CD4-positive, CD25-positive, alpha-beta regulatory T cell (primary cell): ENCODE measurements at regions not wholly inside any gene's neighbourhood (a gene's known extent, or its start where the extent isn't known, plus 50 kb on each side); places are given as distances from the start of the nearest gene placed in this dataset.

Experiments
- ATAC-seq, 2 donors: fragments of 150-1000 bp; cut with Tn5 transposase; one replicate each; pipeline ENCODE4 v1.10.0; 2021; ENCODE audit warnings: low read depth in 2 of 2, moderate number of reproducible peaks in 2 of 2, moderate library complexity in 1 of 2
- DNase-seq, 3 donors: peaks; one replicate each; pipeline versions ENCODE4 v3.0.0 to v3.0.0-alpha.2; 2012 to 2022; ENCODE audit warnings: mixed read lengths in 1 of 3
- H3K27ac ChIP-seq: one replicate; pipeline ENCODE4 v1.7.0; 2013; ENCODE audit warnings: mild to moderate bottlenecking, low read length; ENCODE audit not compliant: insufficient read depth, poor library complexity, severe bottlenecking
- H3K27me3 ChIP-seq: one replicate; pipeline ENCODE4 v1.7.0; 2013; ENCODE audit warnings: low read length; ENCODE audit not compliant: control insufficient read depth, insufficient read depth
- H3K36me3 ChIP-seq: one replicate; pipeline ENCODE4 v1.7.0; 2013; ENCODE audit warnings: mild to moderate bottlenecking, low read length, moderate library complexity; ENCODE audit not compliant: control insufficient read depth, insufficient read depth
- H3K4me1 ChIP-seq: 2 replicates; pipeline ENCODE4 v1.7.0; 2013; ENCODE audit warnings: mild to moderate bottlenecking, low read length; ENCODE audit not compliant: insufficient read depth, control insufficient read depth, poor library complexity, severe bottlenecking
- H3K4me3 ChIP-seq: one replicate; pipeline ENCODE4 v1.7.0; 2013; ENCODE audit warnings: low read depth, mild to moderate bottlenecking, low read length, moderate library complexity
- H3K9me3 ChIP-seq, 2 experiments: 1 replicate in 1 of 2; 2 replicates in 1 of 2; pipeline ENCODE4 v1.7.0; 2013; ENCODE audit warnings: low read length in 2 of 2, mild to moderate bottlenecking in 1 of 2, moderate library complexity in 1 of 2; ENCODE audit not compliant: control insufficient read depth in 2 of 2
- H3K27ac Mint-ChIP-seq, 3 donors: one replicate each; pipeline ENCODE4 v1.8.0; 2020 to 2022; ENCODE audit warnings: mild to moderate bottlenecking in 3 of 3, mixed read lengths in 3 of 3, moderate library complexity in 2 of 3
- H3K27me3 Mint-ChIP-seq: one replicate; pipeline ENCODE4 v1.8.0; 2022; ENCODE audit warnings: mild to moderate bottlenecking, mixed read lengths
- H3K36me3 Mint-ChIP-seq: one replicate; pipeline ENCODE4 v1.8.0; 2020; ENCODE audit warnings: mixed read lengths
- H3K4me1 Mint-ChIP-seq, 4 donors: one replicate each; pipeline ENCODE4 v1.8.0; 2020 to 2022; ENCODE audit warnings: mixed read lengths in 4 of 4, mild to moderate bottlenecking in 1 of 4
- H3K4me3 Mint-ChIP-seq, 4 donors: one replicate each; pipeline ENCODE4 v1.8.0; 2020 to 2022; ENCODE audit warnings: mild to moderate bottlenecking in 4 of 4, mixed read lengths in 4 of 4, moderate library complexity in 3 of 4
- H3K9me3 Mint-ChIP-seq, 7 donors: one replicate each; pipeline ENCODE4 v1.8.0; 2020 to 2022; ENCODE audit warnings: mixed read lengths in 7 of 7, mild to moderate bottlenecking in 3 of 7, moderate library complexity in 2 of 7

DNA sequence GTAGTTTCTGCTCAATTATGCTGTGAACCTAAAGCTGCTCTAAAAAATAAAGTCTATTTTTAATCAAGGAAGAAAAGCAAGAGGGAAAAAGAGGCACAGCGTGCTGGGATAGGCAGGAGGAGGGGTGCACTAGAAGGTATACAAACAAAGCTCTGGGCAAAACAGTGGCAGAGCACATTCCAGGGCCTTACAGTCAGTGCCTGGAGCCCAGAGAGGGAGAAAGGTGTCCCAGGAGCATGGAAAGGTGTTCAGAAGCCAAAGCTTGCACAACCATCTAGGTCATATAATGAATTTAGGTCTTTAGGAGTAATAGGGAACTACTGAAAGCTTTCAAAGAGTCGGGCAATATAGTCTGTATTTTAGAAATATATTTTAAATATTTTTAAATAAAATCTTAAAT is 163.6 kb upstream of the PALMD start:
- Mint-ChIP-seq H3K27ac (no peak overlapping the region), H3K4me1 (no peaks in the 10 kb centered on the region), H3K36me3 (no peaks in the 10 kb centered on the region), H3K9me3 (peaks cover 0 to 2% (median 0%) of the 10 kb centered on the region in 7 donors), H3K27me3 (peaks cover 4% of the 10 kb centered on the region), H3K4me3 (no peak overlapping the region)
- H3K27ac ChIP-seq, result no peak overlapping the region
- H3K9me3 ChIP-seq, result no peaks in the 10 kb centered on the region
- no peaks in the 10 kb centered on the region for H3K27me3 ChIP-seq
- no peaks in the 10 kb centered on the region for H3K36me3 ChIP-seq
- H3K4me1 ChIP-seq, result no peaks in the 10 kb centered on the region
- H3K4me3 ChIP-seq, result no peak overlapping the region
- DNase-seq, result no peak
- ATAC-seq, result no peak

DNA sequence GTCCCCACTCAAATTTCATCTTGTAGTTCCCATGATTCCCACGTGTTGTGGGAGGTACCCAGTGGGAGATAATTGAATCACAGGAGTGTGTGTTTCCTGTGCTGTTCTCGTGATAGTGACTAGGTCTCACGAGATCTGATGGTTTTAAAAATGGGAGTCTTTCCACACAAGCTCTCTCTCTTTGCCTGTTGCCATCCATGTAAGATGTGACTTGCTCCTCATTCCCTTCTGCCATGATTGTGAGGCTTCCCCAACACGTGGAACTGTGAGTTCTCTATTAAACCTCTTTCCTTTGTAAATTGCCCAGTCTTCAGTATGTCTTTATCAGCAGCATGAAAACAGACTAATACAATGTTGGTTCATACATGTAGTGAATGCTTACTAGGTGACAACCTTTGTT is 163.2 kb upstream of the PALMD start:
- Mint-ChIP-seq H3K4me3 (no peak overlapping the region), H3K27me3 (peaks cover 4% of the 10 kb centered on the region), H3K9me3 (peaks cover 0 to 1% (median 0%) of the 10 kb centered on the region in 7 donors), H3K27ac (no peak overlapping the region), H3K36me3 (no peaks in the 10 kb centered on the region), H3K4me1 (no peaks in the 10 kb centered on the region)
- no peak overlapping the region for H3K27ac ChIP-seq
- ATAC-seq (no peak), DNase-seq (no peak)
- H3K9me3 ChIP-seq, result no peaks in the 10 kb centered on the region
- H3K4me1 ChIP-seq, result no peaks in the 10 kb centered on the region
- H3K4me3 ChIP-seq, result no peak overlapping the region
- H3K27me3 ChIP-seq, result no peaks in the 10 kb centered on the region
- H3K36me3 ChIP-seq, result no peaks in the 10 kb centered on the region

DNA sequence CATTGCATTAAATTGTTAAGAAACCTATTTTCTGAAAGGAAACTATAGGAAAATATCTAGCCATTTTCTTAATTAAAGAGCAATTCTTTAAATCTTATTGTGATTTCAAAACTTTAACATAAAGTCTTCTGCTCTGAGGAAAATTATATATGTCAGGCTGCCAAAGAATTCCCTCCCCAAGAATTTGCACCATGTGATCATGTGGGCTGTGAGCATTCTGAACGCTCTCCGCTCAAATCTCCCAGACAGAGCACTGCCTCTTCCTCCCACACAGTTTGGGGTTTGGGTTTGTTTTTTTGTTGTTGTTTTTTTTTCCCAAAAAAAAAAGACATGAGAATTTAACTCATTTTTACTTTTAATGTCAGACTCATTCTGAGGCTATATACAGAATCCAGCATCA is 155.9 kb upstream of the PALMD start:
- Mint-ChIP-seq H3K27me3 (peaks cover 4% of the 10 kb centered on the region), H3K4me3 (no peak overlapping the region), H3K9me3 (peaks cover 0 to 2% (median 0%) of the 10 kb centered on the region in 7 donors), H3K4me1 (no peaks in the 10 kb centered on the region), H3K36me3 (no peaks in the 10 kb centered on the region), H3K27ac (no peak overlapping the region)
- H3K36me3 ChIP-seq, result no peaks in the 10 kb centered on the region
- ATAC-seq (no peak), DNase-seq (no peak)
- no peaks in the 10 kb centered on the region for H3K9me3 ChIP-seq
- H3K4me3 ChIP-seq, result no peak overlapping the region
- no peak overlapping the region for H3K27ac ChIP-seq
- no peaks in the 10 kb centered on the region for H3K4me1 ChIP-seq
- no peaks in the 10 kb centered on the region for H3K27me3 ChIP-seq

- H3K4me1 Mint-ChIP-seq, result no peaks in the 10 kb centered on the region
- H3K4me3 Mint-ChIP-seq, result no peak overlapping the region
- H3K9me3 Mint-ChIP-seq, result peaks cover 0 to 2% (median 0%) of the 10 kb centered on the region in 7 donors
- Histone ChIP-seq H3K27me3 (no peaks in the 10 kb centered on the region), H3K9me3 (no peaks in the 10 kb centered on the region), H3K36me3 (no peaks in the 10 kb centered on the region), H3K4me1 (no peaks in the 10 kb centered on the region), H3K4me3 (no peak overlapping the region), H3K27ac (no peak overlapping the region)
- ATAC-seq (no peak), DNase-seq (no peak)
- no peak overlapping the region for H3K27ac Mint-ChIP-seq
- H3K27me3 Mint-ChIP-seq, result peaks cover 5% of the 10 kb centered on the region
- H3K36me3 Mint-ChIP-seq, result no peaks in the 10 kb centered on the region
These were observed 149.8 kb upstream of the PALMD start for GRCh38 chr1:99496067-99496466.

DNA sequence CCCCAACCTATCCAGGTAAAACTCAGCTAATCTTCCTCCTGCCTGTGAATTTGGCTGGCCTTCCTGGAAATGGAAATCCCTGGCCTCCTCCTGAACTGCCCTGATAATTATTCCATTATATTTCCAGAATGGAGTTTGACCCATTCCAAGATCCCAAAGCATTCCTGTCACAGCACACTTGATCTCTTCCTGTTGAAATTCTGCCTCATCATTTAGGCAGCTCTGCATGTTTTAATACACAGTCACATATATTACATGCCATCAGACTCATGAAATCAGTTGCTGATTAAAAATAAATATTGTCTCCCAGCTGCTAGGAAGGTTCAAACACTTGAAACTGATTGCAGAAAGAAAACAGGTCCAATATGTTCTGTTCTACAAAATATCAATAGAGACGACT is 148.2 kb upstream of the PALMD start:
- peaks cover 0 to 2% (median 0%) of the 10 kb centered on the region in 7 donors for H3K9me3 Mint-ChIP-seq

DNA sequence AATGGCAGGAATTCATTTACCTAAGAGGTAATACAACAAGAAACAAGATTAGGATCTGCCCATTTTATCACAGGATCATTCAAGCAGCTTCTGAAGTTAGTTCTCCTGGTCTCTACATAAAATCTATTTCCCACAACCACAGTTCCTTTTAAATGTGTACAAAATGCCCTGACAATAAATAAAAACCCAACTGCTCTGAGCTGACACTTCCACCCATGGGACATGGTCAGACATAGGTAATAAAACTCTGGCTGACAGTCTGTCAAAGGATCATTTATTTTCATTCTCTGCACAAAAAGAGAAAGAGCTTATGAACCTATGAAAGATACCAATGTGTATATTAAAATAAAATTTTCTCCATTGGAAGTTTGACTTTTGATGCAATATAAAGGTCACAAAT is 145.4 kb upstream of the PALMD start:
- Mint-ChIP-seq H3K4me3 (no peak overlapping the region), H3K27me3 (peaks cover 5% of the 10 kb centered on the region), H3K9me3 (peaks cover 0 to 4% (median 0%) of the 10 kb centered on the region in 7 donors), H3K4me1 (no peaks in the 10 kb centered on the region), H3K36me3 (no peaks in the 10 kb centered on the region), H3K27ac (no peak overlapping the region)
- H3K27me3 ChIP-seq, result peaks cover 2% of the 10 kb centered on the region
- DNase-seq, result no peak
- H3K9me3 ChIP-seq, result no peaks in the 10 kb centered on the region
- no peak for ATAC-seq
- no peaks in the 10 kb centered on the region for H3K4me1 ChIP-seq
- no peak overlapping the region for H3K4me3 ChIP-seq
- no peaks in the 10 kb centered on the region for H3K36me3 ChIP-seq
- no peak overlapping the region for H3K27ac ChIP-seq

More for the DNA sequence above, 148.2 kb upstream of the PALMD start:
- H3K36me3 ChIP-seq, result no peaks in the 10 kb centered on the region
- no peaks in the 10 kb centered on the region for H3K9me3 ChIP-seq
- H3K4me1 ChIP-seq, result no peaks in the 10 kb centered on the region
- DNase-seq (no peak), ATAC-seq (no peak)
- no peaks in the 10 kb centered on the region for H3K36me3 Mint-ChIP-seq
- H3K4me1 Mint-ChIP-seq, result no peaks in the 10 kb centered on the region
- H3K4me3 Mint-ChIP-seq, result no peak overlapping the region
- H3K27me3 Mint-ChIP-seq, result peaks cover 5% of the 10 kb centered on the region
- no peak overlapping the region for H3K4me3 ChIP-seq
- H3K27ac Mint-ChIP-seq, result no peak overlapping the region
- H3K27ac ChIP-seq, result no peak overlapping the region
- H3K27me3 ChIP-seq, result no peaks in the 10 kb centered on the region

GRCh38 chr1:99501871-99502270 is 144.0 kb upstream of the PALMD start:
- no peak overlapping the region for H3K4me3 Mint-ChIP-seq
- Histone ChIP-seq H3K27ac (no peak overlapping the region), H3K36me3 (no peaks in the 10 kb centered on the region), H3K27me3 (peaks cover 2% of the 10 kb centered on the region), H3K4me1 (no peaks in the 10 kb centered on the region), H3K4me3 (no peak overlapping the region), H3K9me3 (no peaks in the 10 kb centered on the region)
- H3K9me3 Mint-ChIP-seq, result peaks cover 0 to 9% (median 1%) of the 10 kb centered on the region in 7 donors
- no peak overlapping the region for H3K27ac Mint-ChIP-seq
- DNase-seq (no peak), ATAC-seq (no peak)
- H3K36me3 Mint-ChIP-seq, result no peaks in the 10 kb centered on the region
- peaks cover 5% of the 10 kb centered on the region for H3K27me3 Mint-ChIP-seq
- H3K4me1 Mint-ChIP-seq, result no peaks in the 10 kb centered on the region

DNA sequence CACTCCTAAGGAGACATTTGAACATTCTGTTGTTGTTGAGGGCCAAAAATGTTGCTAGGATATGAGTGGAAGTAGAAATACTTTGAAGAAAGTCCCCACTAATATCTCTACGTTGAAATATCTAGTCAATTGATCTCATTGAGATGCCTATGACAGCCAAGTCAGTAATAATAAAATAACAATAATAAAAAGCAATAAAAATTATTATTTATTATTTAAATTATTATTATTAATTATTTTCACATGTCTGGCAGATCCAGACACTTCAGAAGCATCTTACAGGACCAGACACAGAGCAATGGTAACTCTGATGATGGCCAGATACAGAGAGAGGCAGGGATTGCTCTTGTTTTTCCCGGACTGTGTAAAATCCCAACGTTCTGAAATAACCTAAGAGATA is 143.5 kb upstream of the PALMD start:
- H3K4me1 Mint-ChIP-seq, result no peaks in the 10 kb centered on the region
- no peaks in the 10 kb centered on the region for H3K4me1 ChIP-seq
- no peaks in the 10 kb centered on the region for H3K36me3 Mint-ChIP-seq
- H3K4me3 Mint-ChIP-seq, result no peak overlapping the region
- ATAC-seq (no peak), DNase-seq (no peak)
- no peak overlapping the region for H3K27ac Mint-ChIP-seq
- no peak overlapping the region for H3K4me3 ChIP-seq
- peaks cover 2% of the 10 kb centered on the region for H3K27me3 ChIP-seq
- no peaks in the 10 kb centered on the region for H3K36me3 ChIP-seq
- no peak overlapping the region for H3K27ac ChIP-seq
- H3K9me3 ChIP-seq, result no peaks in the 10 kb centered on the region
- peaks cover 5% of the 10 kb centered on the region for H3K27me3 Mint-ChIP-seq
- H3K9me3 Mint-ChIP-seq, result peaks cover 0 to 9% (median 2%) of the 10 kb centered on the region in 7 donors
